Panc1 (cell line): ENCODE measurements at regions not wholly inside any gene's neighbourhood (a gene's known extent, or its start where the extent isn't known, plus 50 kb on each side); places are given as distances from the start of the nearest gene placed in this dataset.

Source experiments
- ATAC-seq: fragments of 200-7000 bp; cut with Tn5 transposase; 2 replicates; pipeline ENCODE4 v1.9.1; 2020; ENCODE audit warnings: mild to moderate bottlenecking, moderate library complexity
- BruUV-seq: library from RNA; stranded (reverse); fragments of 400-500 nt; replicated peaks from 2 replicates; lab custom pipeline; 2021; lab: Mats Ljungman, UMichigan
- CTCF ChIA-PET: fragments of 300-600 bp; sonication (Branson Sonifier 250); formaldehyde crosslinking; loops from one replicate; lab custom pipeline; 2022; ENCODE audit warnings: antibody characterized with exemption; lab: Charles Lee
- POLR2A ChIA-PET: fragments of 300-600 bp; sonication (Branson Sonifier 250); formaldehyde crosslinking; loops from one replicate; lab custom pipeline; 2022; ENCODE audit warnings: antibody characterized with exemption; lab: Charles Lee
- DNase-seq: peaks from one replicate; pipeline ENCODE4 v3.0.0-alpha.2; 2010; ENCODE audit warnings: low read depth, low spot score
- H3K27ac ChIP-seq: 2 replicates; pipeline ENCODE4 v1.5.1; 2011; ENCODE audit warnings: mild to moderate bottlenecking, low read length, inconsistent platforms
- H3K27me3 ChIP-seq: fragments of 200-500 bp; sonication (Bioruptor generic); 2 replicates; pipeline ENCODE4 v1.6.0; 2014; ENCODE audit warnings: low read length, inconsistent platforms; ENCODE audit not compliant: control insufficient read depth, insufficient read depth
- H3K36me3 ChIP-seq: fragments of 200-500 bp; sonication (Bioruptor generic); 2 replicates; pipeline ENCODE4 v1.5.1; 2014; ENCODE audit warnings: inconsistent platforms, mild to moderate bottlenecking, low read length, moderate library complexity; ENCODE audit not compliant: control insufficient read depth, insufficient read depth
- H3K4me1 ChIP-seq: 2 replicates; pipeline ENCODE4 v1.5.1; 2011; ENCODE audit warnings: inconsistent platforms, mild to moderate bottlenecking, low read length, moderate library complexity; ENCODE audit not compliant: control insufficient read depth, insufficient read depth
- H3K4me3 ChIP-seq, 2 experiments: 2 replicates each; pipeline ENCODE4 v1.5.1; 2011 to 2012; ENCODE audit warnings: low read depth in 2 of 2, low read length in 2 of 2, mild to moderate bottlenecking in 2 of 2, inconsistent platforms in 1 of 2, moderate library complexity in 1 of 2
- H3K9me3 ChIP-seq: fragments of 200-500 bp; sonication (Bioruptor generic); 2 replicates; pipeline ENCODE4 v1.5.1; 2014; ENCODE audit warnings: low read depth, mild to moderate bottlenecking, inconsistent platforms, low read length, moderate library complexity; ENCODE audit not compliant: control insufficient read depth, insufficient read depth
- POLR2AphosphoS5 ChIP-seq: IDR thresholded peaks from 2 replicates; pipeline ENCODE4 v1.6.1; 2012; ENCODE audit warnings: mild to moderate bottlenecking, low read depth, low read length, moderate library complexity
- SIN3A ChIP-seq: IDR thresholded peaks from 2 replicates; pipeline ENCODE4 v1.6.1; 2012; ENCODE audit warnings: low read depth, mild to moderate bottlenecking, low read length, moderate library complexity, borderline replicate concordance; ENCODE audit not compliant: insufficient read depth
- TCF7L2 ChIP-seq: IDR thresholded peaks from 2 replicates; pipeline ENCODE4 v1.6.1; 2011; ENCODE audit warnings: mild to moderate bottlenecking, low read depth, low read length, inconsistent platforms
- in situ Hi-C: cut with HindIII; loops from 2 replicates; pipeline ENCODE4 v1.10.0; 2016; ENCODE audit warnings: low sequenced_read_pairs, low pct_unique_long_range_greater_than_20kb
- intact Hi-C: fragments of 100-400 bp; cut with micrococcal nuclease; formaldehyde crosslinking; loops from one replicate; pipeline ENCODE4 v1.10.0; 2022; ENCODE audit not compliant: unreplicated experiment
- TF ChIP-seq, protein P1 (sequence below), 2 experiments: IDR thresholded peaks; 2 replicates each; pipeline ENCODE4 v1.6.1; 2011 to 2012; ENCODE audit warnings: low read depth in 2 of 2, control low read depth in 1 of 2, low read length in 1 of 2, mild to moderate bottlenecking in 1 of 2, moderate library complexity in 1 of 2; ENCODE audit not compliant: insufficient read depth in 1 of 2
- TF ChIP-seq, protein P2 (sequence below): fragments of 450-650 bp; IDR thresholded peaks from 2 replicates; pipeline ENCODE4 v1.5.1; 2017; ENCODE audit warnings: mild to moderate bottlenecking

DNA sequence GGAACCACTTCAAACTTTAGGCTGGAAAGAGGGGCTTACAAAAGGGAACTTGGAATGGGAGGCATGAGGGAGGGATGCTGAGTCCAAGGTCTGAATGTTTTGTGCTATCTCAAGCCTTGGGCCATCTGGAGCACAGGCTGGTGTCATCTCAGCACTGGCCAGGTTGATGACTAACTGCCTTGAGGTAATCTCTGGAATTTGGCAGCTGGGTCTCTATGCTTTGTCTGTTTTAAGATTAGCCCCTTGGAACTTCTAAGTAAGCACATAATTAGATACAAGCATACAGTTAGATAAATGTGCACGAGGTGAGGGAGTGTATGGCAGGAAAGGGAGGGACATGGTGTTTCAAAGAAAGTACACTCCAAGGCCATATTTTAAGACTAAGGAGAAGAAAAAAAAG is 252.4 kb upstream of the CCDC54 start:
- no peaks in the 10 kb centered on the region for H3K9me3 ChIP-seq
- ChIA-PET CTCF (no interaction called here), POLR2A (no interaction called here)
- in situ Hi-C loops (no loop called here), intact Hi-C loops (no loop called here)
- TF ChIP-seq POLR2AphosphoS5 = no peak
- TF ChIP-seq, protein P1, sequence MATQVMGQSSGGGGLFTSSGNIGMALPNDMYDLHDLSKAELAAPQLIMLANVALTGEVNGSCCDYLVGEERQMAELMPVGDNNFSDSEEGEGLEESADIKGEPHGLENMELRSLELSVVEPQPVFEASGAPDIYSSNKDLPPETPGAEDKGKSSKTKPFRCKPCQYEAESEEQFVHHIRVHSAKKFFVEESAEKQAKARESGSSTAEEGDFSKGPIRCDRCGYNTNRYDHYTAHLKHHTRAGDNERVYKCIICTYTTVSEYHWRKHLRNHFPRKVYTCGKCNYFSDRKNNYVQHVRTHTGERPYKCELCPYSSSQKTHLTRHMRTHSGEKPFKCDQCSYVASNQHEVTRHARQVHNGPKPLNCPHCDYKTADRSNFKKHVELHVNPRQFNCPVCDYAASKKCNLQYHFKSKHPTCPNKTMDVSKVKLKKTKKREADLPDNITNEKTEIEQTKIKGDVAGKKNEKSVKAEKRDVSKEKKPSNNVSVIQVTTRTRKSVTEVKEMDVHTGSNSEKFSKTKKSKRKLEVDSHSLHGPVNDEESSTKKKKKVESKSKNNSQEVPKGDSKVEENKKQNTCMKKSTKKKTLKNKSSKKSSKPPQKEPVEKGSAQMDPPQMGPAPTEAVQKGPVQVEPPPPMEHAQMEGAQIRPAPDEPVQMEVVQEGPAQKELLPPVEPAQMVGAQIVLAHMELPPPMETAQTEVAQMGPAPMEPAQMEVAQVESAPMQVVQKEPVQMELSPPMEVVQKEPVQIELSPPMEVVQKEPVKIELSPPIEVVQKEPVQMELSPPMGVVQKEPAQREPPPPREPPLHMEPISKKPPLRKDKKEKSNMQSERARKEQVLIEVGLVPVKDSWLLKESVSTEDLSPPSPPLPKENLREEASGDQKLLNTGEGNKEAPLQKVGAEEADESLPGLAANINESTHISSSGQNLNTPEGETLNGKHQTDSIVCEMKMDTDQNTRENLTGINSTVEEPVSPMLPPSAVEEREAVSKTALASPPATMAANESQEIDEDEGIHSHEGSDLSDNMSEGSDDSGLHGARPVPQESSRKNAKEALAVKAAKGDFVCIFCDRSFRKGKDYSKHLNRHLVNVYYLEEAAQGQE (IDR thresholded peaks at IDR 0.05; ENCODE audit: insufficient read depth in 1 of 2, low read depth in 2 of 2, low read length in 1 of 2) = no peak
- TF ChIP-seq TCF7L2 = no peak
- TF ChIP-seq SIN3A = no peak
- TF ChIP-seq, protein P2, sequence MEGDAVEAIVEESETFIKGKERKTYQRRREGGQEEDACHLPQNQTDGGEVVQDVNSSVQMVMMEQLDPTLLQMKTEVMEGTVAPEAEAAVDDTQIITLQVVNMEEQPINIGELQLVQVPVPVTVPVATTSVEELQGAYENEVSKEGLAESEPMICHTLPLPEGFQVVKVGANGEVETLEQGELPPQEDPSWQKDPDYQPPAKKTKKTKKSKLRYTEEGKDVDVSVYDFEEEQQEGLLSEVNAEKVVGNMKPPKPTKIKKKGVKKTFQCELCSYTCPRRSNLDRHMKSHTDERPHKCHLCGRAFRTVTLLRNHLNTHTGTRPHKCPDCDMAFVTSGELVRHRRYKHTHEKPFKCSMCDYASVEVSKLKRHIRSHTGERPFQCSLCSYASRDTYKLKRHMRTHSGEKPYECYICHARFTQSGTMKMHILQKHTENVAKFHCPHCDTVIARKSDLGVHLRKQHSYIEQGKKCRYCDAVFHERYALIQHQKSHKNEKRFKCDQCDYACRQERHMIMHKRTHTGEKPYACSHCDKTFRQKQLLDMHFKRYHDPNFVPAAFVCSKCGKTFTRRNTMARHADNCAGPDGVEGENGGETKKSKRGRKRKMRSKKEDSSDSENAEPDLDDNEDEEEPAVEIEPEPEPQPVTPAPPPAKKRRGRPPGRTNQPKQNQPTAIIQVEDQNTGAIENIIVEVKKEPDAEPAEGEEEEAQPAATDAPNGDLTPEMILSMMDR = no peak
- no peaks in the 10 kb centered on the region for H3K4me1 ChIP-seq
- no TSS peak for BruUV-seq
- DNase-seq (no peak), ATAC-seq (no peak)
- H3K27me3 ChIP-seq = no peaks in the 10 kb centered on the region
- H3K36me3 ChIP-seq = no peaks in the 10 kb centered on the region
- no peak overlapping the region for H3K4me3 ChIP-seq
- no peak overlapping the region for H3K27ac ChIP-seq

DNA sequence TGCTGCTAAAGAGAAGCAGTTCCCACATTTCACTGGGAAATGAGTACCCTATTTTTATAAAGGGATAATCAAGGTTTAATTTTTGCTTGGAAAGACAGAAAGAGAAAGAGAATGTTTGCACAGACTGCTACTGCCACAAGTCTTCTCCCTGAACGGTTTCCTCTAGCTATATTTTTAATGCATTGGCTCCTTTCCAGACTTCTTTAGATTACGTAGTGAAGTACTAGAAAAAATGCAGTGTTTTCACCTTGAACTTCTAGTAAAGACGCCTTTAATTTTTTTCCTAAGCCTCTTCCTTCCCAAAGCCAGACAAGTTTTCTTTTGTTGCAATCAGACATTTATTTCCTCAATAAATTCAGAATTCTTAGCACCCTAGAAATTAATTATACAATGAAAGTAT is 248.3 kb upstream of the CCDC54 start:
- CTCF ChIA-PET = no interaction called here
- Histone ChIP-seq H3K9me3 (no peaks in the 10 kb centered on the region), H3K36me3 (no peaks in the 10 kb centered on the region), H3K27me3 (no peaks in the 10 kb centered on the region), H3K27ac (no peak overlapping the region), H3K4me1 (no peaks in the 10 kb centered on the region), H3K4me3 (no peak overlapping the region)
- in situ Hi-C loops = no loop called here
- BruUV-seq = no TSS peak
- intact Hi-C loops = no loop called here
- DNase-seq (no peak), ATAC-seq (no peak)
- TF ChIP-seq SIN3A = no peak
- TF ChIP-seq TCF7L2 = no peak
- no peak for TF ChIP-seq POLR2AphosphoS5
- TF ChIP-seq, protein P2 = no peak
- TF ChIP-seq, protein P1 (IDR thresholded peaks at IDR 0.05; ENCODE audit: insufficient read depth in 1 of 2, low read depth in 2 of 2, low read length in 1 of 2) = no peak
- POLR2A ChIA-PET = no interaction called here
